ENCODE measurements at regions not wholly inside any gene's neighbourhood (a gene's known extent, or its start where the extent isn't known, plus 50 kb on each side); places are given as distances from the start of the nearest gene placed in this dataset.

- Histone ChIP-seq H3K9me3 (ENCODE audit: insufficient read depth, low read depth, low read length) (no peaks in the 10 kb centered on the region), H3K4me3 (ENCODE audit: insufficient read depth, low read depth, low read length) (no peak overlapping the region), H3K27me3 (ENCODE audit: insufficient read depth, low read length) (peaks cover 2% of the 10 kb centered on the region), H3K4me2 (ENCODE audit: low read length) (no peak overlapping the region), H3K27ac (ENCODE audit: low read depth, low read length) (no peak overlapping the region), H3K36me3 (ENCODE audit: insufficient read depth, low read length) (no peaks in the 10 kb centered on the region), H3K79me2 (ENCODE audit: insufficient read depth, low read length) (no peaks in the 10 kb centered on the region), H4K20me1 (ENCODE audit: insufficient read depth, low read length) (no peaks in the 10 kb centered on the region), H2AFZ (ENCODE audit: low read depth, low read length) (no peak overlapping the region), H3K4me1 (ENCODE audit: insufficient read depth, low read length) (no peaks in the 10 kb centered on the region), H3K9ac (ENCODE audit: low read length) (no peak overlapping the region)
- Mint-ChIP-seq H3K4me1 (ENCODE audit: low read depth, unreplicated experiment) (no peaks in the 10 kb centered on the region), H3K27me3 (ENCODE audit: low read depth, unreplicated experiment) (peaks cover 7% of the 10 kb centered on the region), H3K9me3 (ENCODE audit: unreplicated experiment) (no peaks in the 10 kb centered on the region), H3K27ac (ENCODE audit: unreplicated experiment) (no peak overlapping the region), H3K36me3 (ENCODE audit: low read depth, unreplicated experiment) (no peaks in the 10 kb centered on the region), H3K4me3 (ENCODE audit: unreplicated experiment) (no peak overlapping the region)
- no peak for FAIRE-seq
- no peak for TF ChIP-seq EZH2 (IDR thresholded peaks at IDR 0.05; ENCODE audit: insufficient read depth, low read length)
- TF ChIP-seq, protein P1, sequence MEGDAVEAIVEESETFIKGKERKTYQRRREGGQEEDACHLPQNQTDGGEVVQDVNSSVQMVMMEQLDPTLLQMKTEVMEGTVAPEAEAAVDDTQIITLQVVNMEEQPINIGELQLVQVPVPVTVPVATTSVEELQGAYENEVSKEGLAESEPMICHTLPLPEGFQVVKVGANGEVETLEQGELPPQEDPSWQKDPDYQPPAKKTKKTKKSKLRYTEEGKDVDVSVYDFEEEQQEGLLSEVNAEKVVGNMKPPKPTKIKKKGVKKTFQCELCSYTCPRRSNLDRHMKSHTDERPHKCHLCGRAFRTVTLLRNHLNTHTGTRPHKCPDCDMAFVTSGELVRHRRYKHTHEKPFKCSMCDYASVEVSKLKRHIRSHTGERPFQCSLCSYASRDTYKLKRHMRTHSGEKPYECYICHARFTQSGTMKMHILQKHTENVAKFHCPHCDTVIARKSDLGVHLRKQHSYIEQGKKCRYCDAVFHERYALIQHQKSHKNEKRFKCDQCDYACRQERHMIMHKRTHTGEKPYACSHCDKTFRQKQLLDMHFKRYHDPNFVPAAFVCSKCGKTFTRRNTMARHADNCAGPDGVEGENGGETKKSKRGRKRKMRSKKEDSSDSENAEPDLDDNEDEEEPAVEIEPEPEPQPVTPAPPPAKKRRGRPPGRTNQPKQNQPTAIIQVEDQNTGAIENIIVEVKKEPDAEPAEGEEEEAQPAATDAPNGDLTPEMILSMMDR (IDR thresholded peaks at IDR 0.05; ENCODE audit: insufficient read depth, low read depth, low read length) = no peak
- no peak for DNase-seq (ENCODE audit: low read depth)
These were observed 68.7 kb upstream of the PRDM1 start for GRCh38 chr6:106017454-106017853.

- H3K9me3 ChIP-seq (ENCODE audit: insufficient read depth, low read depth, low read length) = no peaks in the 10 kb centered on the region
- Mint-ChIP-seq H3K27ac (ENCODE audit: unreplicated experiment) (no peak overlapping the region), H3K4me1 (ENCODE audit: low read depth, unreplicated experiment) (no peaks in the 10 kb centered on the region), H3K4me3 (ENCODE audit: unreplicated experiment) (no peak overlapping the region), H3K36me3 (ENCODE audit: low read depth, unreplicated experiment) (no peaks in the 10 kb centered on the region), H3K9me3 (ENCODE audit: unreplicated experiment) (no peaks in the 10 kb centered on the region), H3K27me3 (ENCODE audit: low read depth, unreplicated experiment) (peaks cover 4% of the 10 kb centered on the region)
- no peaks in the 10 kb centered on the region for H3K36me3 ChIP-seq (ENCODE audit: insufficient read depth, low read length)
- no peak overlapping the region for H3K9ac ChIP-seq (ENCODE audit: low read length)
- H3K4me3 ChIP-seq (ENCODE audit: insufficient read depth, low read depth, low read length) = no peak overlapping the region
- FAIRE-seq = no peak
- no peaks in the 10 kb centered on the region for H3K79me2 ChIP-seq (ENCODE audit: insufficient read depth, low read length)
- DNase-seq (ENCODE audit: low read depth) = no peak
- TF ChIP-seq, protein P1 (IDR thresholded peaks at IDR 0.05; ENCODE audit: insufficient read depth, low read depth, low read length) = no peak
- TF ChIP-seq EZH2 (IDR thresholded peaks at IDR 0.05; ENCODE audit: insufficient read depth, low read length) = no peak
- H3K27ac ChIP-seq (ENCODE audit: low read depth, low read length) = no peak overlapping the region
- no peak overlapping the region for H3K4me2 ChIP-seq (ENCODE audit: low read length)
- no peaks in the 10 kb centered on the region for H4K20me1 ChIP-seq (ENCODE audit: insufficient read depth, low read length)
- H2AFZ ChIP-seq (ENCODE audit: low read depth, low read length) = no peak overlapping the region
- no peaks in the 10 kb centered on the region for H3K4me1 ChIP-seq (ENCODE audit: insufficient read depth, low read length)
- peaks cover 2% of the 10 kb centered on the region for H3K27me3 ChIP-seq (ENCODE audit: insufficient read depth, low read length)
These were observed 71.2 kb upstream of the PRDM1 start for GRCh38 chr6:106014955-106015354.

DNA sequence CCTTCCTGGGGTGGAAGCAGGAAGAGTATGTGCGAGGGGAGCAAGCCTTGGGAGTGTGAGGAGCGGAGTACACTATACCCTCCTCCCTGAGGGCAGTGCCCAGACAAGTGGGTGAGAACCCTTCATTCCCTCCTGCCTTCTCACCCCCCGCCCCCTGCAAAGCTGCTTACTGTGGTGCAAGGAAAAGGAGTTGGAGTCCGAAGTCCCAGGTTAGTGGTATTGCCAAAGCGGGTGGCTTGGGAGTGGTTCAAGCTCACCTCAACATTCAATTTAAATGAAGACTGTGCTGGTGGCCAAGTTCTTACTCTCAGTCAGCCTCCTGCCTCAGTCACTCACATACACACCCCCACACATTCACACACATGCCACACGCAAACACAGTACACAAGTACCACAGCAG, 74.7 kb upstream of the PRDM1 start:
- no peak overlapping the region for H3K4me2 ChIP-seq (ENCODE audit: low read length)
- H3K9me3 Mint-ChIP-seq (ENCODE audit: unreplicated experiment) = peaks cover 2% of the 10 kb centered on the region
- H2AFZ ChIP-seq (ENCODE audit: low read depth, low read length) = no peak overlapping the region
- H3K4me3 Mint-ChIP-seq (ENCODE audit: unreplicated experiment) = no peak overlapping the region
- peaks cover 3% of the 10 kb centered on the region for H3K36me3 Mint-ChIP-seq (ENCODE audit: low read depth, unreplicated experiment)
- no peak for TF ChIP-seq EZH2 (IDR thresholded peaks at IDR 0.05; ENCODE audit: insufficient read depth, low read length)
- TF ChIP-seq, protein P1 (IDR thresholded peaks at IDR 0.05; ENCODE audit: insufficient read depth, low read depth, low read length) = no peak
- H3K36me3 ChIP-seq (ENCODE audit: insufficient read depth, low read length) = no peaks in the 10 kb centered on the region
- H3K79me2 ChIP-seq (ENCODE audit: insufficient read depth, low read length) = no peaks in the 10 kb centered on the region
- FAIRE-seq (no peak), DNase-seq (ENCODE audit: low read depth) (no peak)
- no peaks in the 10 kb centered on the region for H3K9me3 ChIP-seq (ENCODE audit: insufficient read depth, low read depth, low read length)
- no peaks in the 10 kb centered on the region for H4K20me1 ChIP-seq (ENCODE audit: insufficient read depth, low read length)
- no peak overlapping the region for H3K4me3 ChIP-seq (ENCODE audit: insufficient read depth, low read depth, low read length)
- peaks cover 4% of the 10 kb centered on the region for H3K27me3 Mint-ChIP-seq (ENCODE audit: low read depth, unreplicated experiment)
- H3K27ac ChIP-seq (ENCODE audit: low read depth, low read length) = no peak overlapping the region
- no peak overlapping the region for H3K27ac Mint-ChIP-seq (ENCODE audit: unreplicated experiment)
- H3K4me1 ChIP-seq (ENCODE audit: insufficient read depth, low read length) = no peaks in the 10 kb centered on the region
- peaks cover 2% of the 10 kb centered on the region for H3K27me3 ChIP-seq (ENCODE audit: insufficient read depth, low read length)
- no peak overlapping the region for H3K9ac ChIP-seq (ENCODE audit: low read length)
- H3K4me1 Mint-ChIP-seq (ENCODE audit: low read depth, unreplicated experiment) = no peaks in the 10 kb centered on the region
